GM12878 (cell line): ENCODE measurements at regions not wholly inside any gene's neighbourhood (a gene's known extent, or its start where the extent isn't known, plus 50 kb on each side); places are given as distances from the start of the nearest gene placed in this dataset.

Source experiments
- CEBPB ChIP-seq, 2 experiments: fragments of 150-350 bp in 1 of 2; IDR thresholded peaks; 2 replicates each; pipeline ENCODE4 v1.6.1; 2012 to 2014; ENCODE audit warnings: low read depth in 2 of 2, low read length in 2 of 2, borderline replicate concordance in 1 of 2, inconsistent platforms in 1 of 2
- NFIC ChIP-seq: IDR thresholded peaks from 2 replicates; pipeline ENCODE4 v1.6.1; 2012; ENCODE audit warnings: low read depth, mild to moderate bottlenecking, inconsistent platforms, low read length, moderate library complexity
- SMC3 ChIP-seq: IDR thresholded peaks from 2 replicates; pipeline ENCODE4 v1.6.1; 2011; ENCODE audit warnings: low read length, improper control_type of control experiment, borderline replicate concordance

GRCh38 chr5:56683281-56683680 is 132.1 kb upstream of the MAP3K1 start:
- no peak for TF ChIP-seq SMC3
- no peak for TF ChIP-seq NFIC
- no peak for TF ChIP-seq CEBPB (IDR thresholded peaks at IDR 0.05; ENCODE audit: borderline replicate concordance in 1 of 2, low read depth in 2 of 2, low read length in 2 of 2)
